A549 (cell line): ENCODE measurements at regions not wholly inside any gene's neighbourhood (a gene's known extent, or its start where the extent isn't known, plus 50 kb on each side); places are given as distances from the start of the nearest gene placed in this dataset.

ENCODE experiments used
- ATAC-seq, 2 experiments: fragments of 200-7000 bp in 1 of 2; fragments of >200 bp in 1 of 2; cut with Nextera tagmentation in 1 of 2; cut with Tn5 transposase in 1 of 2; 3 replicates each; pipeline versions ENCODE4 v1.8.0 to v1.9.1; 2018 to 2020; ENCODE audit warnings: mild to moderate bottlenecking in 1 of 2, moderate library complexity in 1 of 2
- CTCF ChIA-PET: fragments of 300-600 bp; sonication (Branson Sonifier 250); formaldehyde crosslinking; extraction: SDS; loops from one replicate; lab custom pipeline; 2021; ENCODE audit warnings: antibody characterized with exemption, inconsistent platforms; lab: Yijun Ruan, JAX
- POLR2A ChIA-PET: fragments of 350-600 bp; formaldehyde crosslinking; extraction: SDS; loops from one replicate; lab custom pipeline; 2021; ENCODE audit warnings: antibody characterized with exemption, inconsistent platforms; lab: Yijun Ruan, JAX
- DNase-seq, 2 experiments: peaks; one replicate each; pipeline versions ENCODE4 v3.0.0 to v3.0.0-alpha.2; 2011 to 2016; ENCODE audit warnings: low read depth in 1 of 2, low spot score in 1 of 2
- FAIRE-seq: peaks from 2 replicates; lab custom pipeline; 2011; peaks lifted over from hg19 to GRCh38; lab: Jason Lieb, UNC
- H3K27ac ChIP-seq, 2 experiments: fragments of >200 bp; sonication (Bioruptor Twin); formaldehyde crosslinking; 3 replicates each; pipeline ENCODE4 v1.5.1; 2016 to 2017
- H3K4me1 ChIP-seq: fragments of >200 bp; sonication (Bioruptor Twin); formaldehyde crosslinking; 3 replicates; pipeline ENCODE4 v1.6.1; 2016
- H3K4me2 ChIP-seq: fragments of >200 bp; sonication (Bioruptor Twin); formaldehyde crosslinking; 3 replicates; pipeline ENCODE4 v1.6.1; 2016
- H3K4me3 ChIP-seq: fragments of >200 bp; sonication (Bioruptor Twin); formaldehyde crosslinking; 3 replicates; pipeline ENCODE4 v1.5.1; 2016
- H3K9me3 ChIP-seq: fragments of >200 bp; sonication (Bioruptor Twin); formaldehyde crosslinking; 3 replicates; pipeline ENCODE4 v1.6.1; 2016
- BCL3 ChIP-seq: fragments of >200 bp; sonication (Bioruptor Twin); formaldehyde crosslinking; IDR thresholded peaks from 3 replicates; pipeline ENCODE4 v1.6.1; 2016
- BHLHE40 ChIP-seq: IDR thresholded peaks from 2 replicates; pipeline ENCODE4 v1.6.1; 2012; ENCODE audit warnings: low read depth, low read length, inconsistent platforms
- CBX2 ChIP-seq: fragments of 200-600 bp; sonication (generic); IDR thresholded peaks from 2 replicates; pipeline ENCODE4 v1.6.1; 2016; ENCODE audit warnings: low read depth, mild to moderate bottlenecking, borderline replicate concordance
- CHD2 ChIP-seq: fragments of 150-350 bp; IDR thresholded peaks from 2 replicates; pipeline ENCODE4 v1.6.1; 2014; ENCODE audit warnings: low read length; ENCODE audit not compliant: partially characterized antibody
- CTCF ChIP-seq: fragments of >200 bp; sonication (Bioruptor Twin); formaldehyde crosslinking; IDR thresholded peaks from 3 replicates; pipeline ENCODE4 v1.5.1; 2016
- EHF ChIP-seq: fragments of 250-450 bp; sonication (Bioruptor Pico); IDR thresholded peaks from 2 replicates; pipeline ENCODE4 v1.5.0; 2020; ENCODE audit warnings: mild to moderate bottlenecking
- EP300 ChIP-seq, 2 experiments: fragments of >200 bp; sonication (Bioruptor Twin); formaldehyde crosslinking; IDR thresholded peaks; 2 replicates in 1 of 2; 3 replicates in 1 of 2; pipeline ENCODE4 v1.6.1; 2016 to 2017
- FOSB ChIP-seq: fragments of 250-450 bp; sonication (Bioruptor Pico); IDR thresholded peaks from 2 replicates; pipeline ENCODE4 v1.5.0; 2020; ENCODE audit warnings: mild to moderate bottlenecking, moderate library complexity
- HMGXB4 ChIP-seq: fragments of 250-450 bp; sonication (Bioruptor Pico); IDR thresholded peaks from 2 replicates; pipeline ENCODE4 v1.5.0; 2021; ENCODE audit warnings: mild to moderate bottlenecking, moderate library complexity, borderline replicate concordance
- HOXB5 ChIP-seq: fragments of 250-450 bp; sonication (Bioruptor Pico); IDR thresholded peaks from 2 replicates; pipeline ENCODE4 v1.5.0; 2020; ENCODE audit warnings: mild to moderate bottlenecking, moderate library complexity
- JUN ChIP-seq, 2 experiments: fragments of >200 bp; sonication (Bioruptor Twin); formaldehyde crosslinking; IDR thresholded peaks; 2 replicates in 1 of 2; 3 replicates in 1 of 2; pipeline ENCODE4 v1.6.1; 2016 to 2017
- JUNB ChIP-seq: fragments of >200 bp; sonication (Bioruptor Twin); formaldehyde crosslinking; IDR thresholded peaks from 2 replicates; pipeline ENCODE4 v1.6.1; 2016
- MAFK ChIP-seq: fragments of 450-650 bp; IDR thresholded peaks from 2 replicates; pipeline ENCODE4 v1.6.1; 2014; ENCODE audit not compliant: partially characterized antibody
- MAX ChIP-seq: IDR thresholded peaks from 2 replicates; pipeline ENCODE4 v1.6.1; 2012
- NFE2L2 ChIP-seq: fragments of 150-350 bp; conservative IDR thresholded peaks from 2 replicates; pipeline ENCODE4 v1.6.1; 2014; ENCODE audit warnings: low read length
- NPAS2 ChIP-seq: fragments of 250-450 bp; sonication (Bioruptor Pico); IDR thresholded peaks from 2 replicates; pipeline ENCODE4 v1.8.0; 2022; ENCODE audit warnings: mild to moderate bottlenecking, moderate library complexity, borderline replicate concordance
- NR3C1 ChIP-seq: fragments of >200 bp; sonication (Bioruptor Twin); formaldehyde crosslinking; IDR thresholded peaks from 3 replicates; pipeline ENCODE4 v1.6.1; 2017
- POLR2A ChIP-seq: IDR thresholded peaks from 2 replicates; pipeline ENCODE4 v1.6.1; 2012; ENCODE audit warnings: mild to moderate bottlenecking, low read length
- RAD21 ChIP-seq, 2 experiments: fragments of >200 bp in 1 of 2; sonication (Bioruptor Twin) in 1 of 2; formaldehyde crosslinking in 1 of 2; IDR thresholded peaks in 1 of 2; conservative IDR thresholded peaks in 1 of 2; 2 replicates in 1 of 2; 3 replicates in 1 of 2; pipeline ENCODE4 v1.6.1; 2012 to 2018; ENCODE audit warnings: inconsistent platforms in 1 of 2
- RARB ChIP-seq: fragments of 250-450 bp; sonication (Bioruptor Pico); IDR thresholded peaks from 2 replicates; pipeline ENCODE4 v1.8.0; 2021; ENCODE audit warnings: mild to moderate bottlenecking, moderate library complexity
- RCOR1 ChIP-seq: fragments of 150-350 bp; IDR thresholded peaks from 2 replicates; pipeline ENCODE4 v1.6.1; 2014; ENCODE audit warnings: antibody characterized with exemption, low read length, low read depth
- REST ChIP-seq: fragments of 200-600 bp; sonication (generic); IDR thresholded peaks from 2 replicates; pipeline ENCODE4 v1.6.1; 2016; ENCODE audit warnings: antibody characterized with exemption, mild to moderate bottlenecking, moderate library complexity
- RNF2 ChIP-seq: fragments of 200-600 bp; sonication (generic); IDR thresholded peaks from 2 replicates; pipeline ENCODE4 v1.6.1; 2016; ENCODE audit warnings: low read depth, mild to moderate bottlenecking, antibody characterized with exemption, moderate library complexity, borderline replicate concordance
- SMC3 ChIP-seq: fragments of >200 bp; sonication (Bioruptor Twin); formaldehyde crosslinking; IDR thresholded peaks from 3 replicates; pipeline ENCODE4 v1.6.1; 2018; ENCODE audit warnings: inconsistent platforms
- SREBF2 ChIP-seq: fragments of 450-650 bp; IDR thresholded peaks from 2 replicates; pipeline ENCODE4 v1.6.1; 2014; ENCODE audit warnings: mild to moderate bottlenecking, moderate library complexity
- TP53 ChIP-seq: fragments of 250-450 bp; sonication (Bioruptor Pico); IDR thresholded peaks from 2 replicates; pipeline ENCODE4 v1.5.0; 2021; ENCODE audit warnings: mild to moderate bottlenecking, moderate library complexity
- USF2 ChIP-seq: fragments of 450-650 bp; IDR thresholded peaks from 2 replicates; pipeline ENCODE4 v1.6.1; 2014; ENCODE audit warnings: antibody characterized with exemption
- ZC3H11A ChIP-seq: fragments of 450-650 bp; IDR thresholded peaks from 2 replicates; pipeline ENCODE4 v1.6.1; 2014; ENCODE audit warnings: antibody characterized with exemption, mild to moderate bottlenecking
- ZSCAN20 ChIP-seq: fragments of 250-450 bp; sonication (Bioruptor Pico); IDR thresholded peaks from 2 replicates; pipeline ENCODE4 v1.8.0; 2022; ENCODE audit warnings: mild to moderate bottlenecking, moderate library complexity
- WGBS: methylation state at CpG from one replicate; pipeline ENCODE4 v1.1.6; 2017; ENCODE audit errors: missing lambda C conversion rate; 5-methylcytosine and 5-hydroxymethylcytosine counted together

- CTCF ChIA-PET: no interaction called here
- FAIRE-seq (no peak), ATAC-seq (no peak), DNase-seq (no peak)
- POLR2A ChIA-PET: no interaction called here
- WGBS: 23% methylated on average over 7 of the region's 8 CpGs
- H3K27ac ChIP-seq: no peak overlapping the region
- no peak overlapping the region for H3K4me2 ChIP-seq
- H3K9me3 ChIP-seq: no peaks in the 10 kb centered on the region
- no peak overlapping the region for H3K4me3 ChIP-seq
- H3K4me1 ChIP-seq: no peaks in the 10 kb centered on the region
- TF ChIP-seq HMGXB4: no peak
- TF ChIP-seq RCOR1: no peak
- no peak for TF ChIP-seq CBX2
- TF ChIP-seq USF2: no peak
- TF ChIP-seq MAX: no peak
- no peak for TF ChIP-seq JUNB
- no peak for TF ChIP-seq SMC3
- TF ChIP-seq BCL3: no peak
- TF ChIP-seq NPAS2 (CRISPR knock-in tag): no peak
- TF ChIP-seq TP53 (CRISPR knock-in tag): no peak
- TF ChIP-seq RARB (CRISPR knock-in tag): no peak
- TF ChIP-seq FOSB (CRISPR knock-in tag): no peak
- no peak for TF ChIP-seq CHD2
- no peak for TF ChIP-seq EP300 (IDR thresholded peaks at IDR 0.05)
- no peak for TF ChIP-seq NFE2L2
Observed at GRCh38 chr1:82517586-82517985, 716.9 kb downstream of the ADGRL2 start.

GRCh38 chr1:82515650-82516049, 714.9 kb downstream of the ADGRL2 start:
- Histone ChIP-seq H3K9me3 (no peaks in the 10 kb centered on the region), H3K4me3 (no peak overlapping the region), H3K4me1 (no peaks in the 10 kb centered on the region), H3K4me2 (no peak overlapping the region), H3K27ac (no peak overlapping the region)
- FAIRE-seq (no peak), ATAC-seq (no peak), DNase-seq (no peak)
- TF ChIP-seq POLR2A (no peak), RAD21 (conservative IDR thresholded peaks at IDR 0.05 in 1 of 2, IDR thresholded peaks at IDR 0.05 in 1 of 2) (no peak), FOSB (CRISPR knock-in tag) (no peak), CTCF (no peak), TP53 (CRISPR knock-in tag) (no peak), BCL3 (no peak), HOXB5 (CRISPR knock-in tag) (no peak), RNF2 (no peak), SREBF2 (no peak), REST (no peak), MAFK (no peak), JUN (IDR thresholded peaks at IDR 0.05) (no peak), NFE2L2 (no peak), ZC3H11A (no peak), ZSCAN20 (no peak), NR3C1 (no peak), BHLHE40 (no peak), EHF (CRISPR knock-in tag) (no peak), CHD2 (no peak)
- CTCF ChIA-PET: no interaction called here
- POLR2A ChIA-PET: no interaction called here
